H7 (cell line): ENCODE measurements at regions not wholly inside any gene's neighbourhood (a gene's known extent, or its start where the extent isn't known, plus 50 kb on each side); places are given as distances from the start of the nearest gene placed in this dataset.
A peak's percentile ranks its signal among the peaks of the same experiment; 100 is the strongest.

ENCODE experiments used
- DNase-seq: peaks from one replicate; pipeline ENCODE4 v3.0.0; 2012
- H3K27me3 ChIP-seq: 2 replicates; pipeline ENCODE4 v1.6.0; 2011; ENCODE audit warnings: mild to moderate bottlenecking, low read length; ENCODE audit not compliant: control insufficient read depth, insufficient read depth
- H3K36me3 ChIP-seq: replicated peaks from 2 replicates; pipeline ENCODE4 v1.5.1; 2011; ENCODE audit warnings: low read length; ENCODE audit not compliant: control insufficient read depth, insufficient read depth
- H3K4me3 ChIP-seq: 2 replicates; pipeline ENCODE4 v1.5.1; 2011; ENCODE audit warnings: low read depth, mild to moderate bottlenecking, control low read depth, low read length, moderate library complexity; ENCODE audit not compliant: insufficient read depth

- peak; percentile 41 for DNase-seq
- H3K4me3 ChIP-seq, result no peak overlapping the region
- no peaks in the 10 kb centered on the region for H3K27me3 ChIP-seq
- H3K36me3 ChIP-seq, result no peaks in the 10 kb centered on the region
These were observed 446.4 kb upstream of the PFKP start for GRCh38 chr10:2620827-2621521.

- DNase-seq, result no peak
- Histone ChIP-seq H3K4me3 (no peak overlapping the region), H3K27me3 (no peaks in the 10 kb centered on the region), H3K36me3 (no peaks in the 10 kb centered on the region)
These were observed 447.4 kb upstream of the PFKP start for GRCh38 chr10:2619916-2620315.

GRCh38 chr10:2619472-2619871, 447.9 kb upstream of the PFKP start:
- H3K36me3 ChIP-seq, result no peaks in the 10 kb centered on the region
- H3K4me3 ChIP-seq, result no peak overlapping the region
- peak; percentile 54 for DNase-seq
- H3K27me3 ChIP-seq, result no peaks in the 10 kb centered on the region

GRCh38 chr10:2618690-2619089, 448.7 kb upstream of the PFKP start:
- H3K4me3 ChIP-seq, result no peak overlapping the region
- no peaks in the 10 kb centered on the region for H3K27me3 ChIP-seq
- H3K36me3 ChIP-seq, result no peaks in the 10 kb centered on the region
- no peak for DNase-seq

- no peaks in the 10 kb centered on the region for H3K36me3 ChIP-seq
- no peaks in the 10 kb centered on the region for H3K27me3 ChIP-seq
- no peak for DNase-seq
- H3K4me3 ChIP-seq, result no peak overlapping the region
These were observed 451.1 kb upstream of the PFKP start for GRCh38 chr10:2616215-2616614.

- DNase-seq, result no peak
- Histone ChIP-seq H3K4me3 (no peak overlapping the region), H3K36me3 (no peaks in the 10 kb centered on the region), H3K27me3 (no peaks in the 10 kb centered on the region)
These were observed 455.7 kb upstream of the PFKP start for GRCh38 chr10:2611603-2612002.

- H3K4me3 ChIP-seq, result no peak overlapping the region
- no peak for DNase-seq
- H3K36me3 ChIP-seq, result no peaks in the 10 kb centered on the region
- H3K27me3 ChIP-seq, result no peaks in the 10 kb centered on the region
These were observed 456.4 kb upstream of the PFKP start for GRCh38 chr10:2610946-2611345.

GRCh38 chr10:2604891-2605290, 462.5 kb upstream of the PFKP start:
- Histone ChIP-seq H3K4me3 (no peak overlapping the region), H3K27me3 (no peaks in the 10 kb centered on the region), H3K36me3 (no peaks in the 10 kb centered on the region)
- DNase-seq, result no peak

- Histone ChIP-seq H3K27me3 (no peaks in the 10 kb centered on the region), H3K4me3 (no peak overlapping the region), H3K36me3 (no peaks in the 10 kb centered on the region)
- DNase-seq, result no peak
These were observed 467.8 kb upstream of the PFKP start for GRCh38 chr10:2599571-2599970.

GRCh38 chr10:2592360-2593160, 474.8 kb upstream of the PFKP start:
- DNase-seq, result no peak
- no peak overlapping the region for H3K4me3 ChIP-seq
- no peaks in the 10 kb centered on the region for H3K36me3 ChIP-seq
- no peaks in the 10 kb centered on the region for H3K27me3 ChIP-seq

- Histone ChIP-seq H3K27me3 (no peaks in the 10 kb centered on the region), H3K36me3 (no peaks in the 10 kb centered on the region), H3K4me3 (no peak overlapping the region)
- no peak for DNase-seq
These were observed 478.2 kb upstream of the PFKP start for GRCh38 chr10:2589196-2589595.

- H3K27me3 ChIP-seq, result no peaks in the 10 kb centered on the region
- no peaks in the 10 kb centered on the region for H3K36me3 ChIP-seq
- no peak overlapping the region for H3K4me3 ChIP-seq
- DNase-seq, result no peak
These were observed 483.0 kb upstream of the PFKP start for GRCh38 chr10:2584385-2584784.

GRCh38 chr10:2576892-2577291, 490.5 kb upstream of the PFKP start:
- DNase-seq, result no peak

GRCh38 chr10:2575460-2575859, 491.9 kb upstream of the PFKP start:
- Histone ChIP-seq H3K27me3 (no peaks in the 10 kb centered on the region), H3K36me3 (no peaks in the 10 kb centered on the region), H3K4me3 (no peak overlapping the region)
- DNase-seq, result peak; percentile 18

More at GRCh38 chr10:2576892-2577291, 490.5 kb upstream of the PFKP start:
- H3K4me3 ChIP-seq, result no peak overlapping the region
- H3K27me3 ChIP-seq, result no peaks in the 10 kb centered on the region
- H3K36me3 ChIP-seq, result no peaks in the 10 kb centered on the region

- H3K4me3 ChIP-seq, result no peak overlapping the region
- no peaks in the 10 kb centered on the region for H3K36me3 ChIP-seq
- H3K27me3 ChIP-seq, result no peaks in the 10 kb centered on the region
- DNase-seq, result no peak
These were observed 494.7 kb upstream of the PFKP start for GRCh38 chr10:2572611-2573010.
